HG03097 (cell line): ENCODE measurements at regions not wholly inside any gene's neighbourhood (a gene's known extent, or its start where the extent isn't known, plus 50 kb on each side); places are given as distances from the start of the nearest gene placed in this dataset.
"Not testable (repeated sequence)": the region's sequence is repeated elsewhere in the genome, so short reads cannot be mapped to it uniquely, and the experiment has no call there.

Source experiments
- ATAC-seq: cut with Tn5 transposase; IDR thresholded peaks from one replicate; pipeline ENCODE4 v1.9.1; 2021; ENCODE audit not compliant: unreplicated experiment, low FRiP score

- ATAC-seq = no peak
Measured at GRCh38 chr5:60519372-60519771, 180.6 kb downstream of the DEPDC1B start.

DNA sequence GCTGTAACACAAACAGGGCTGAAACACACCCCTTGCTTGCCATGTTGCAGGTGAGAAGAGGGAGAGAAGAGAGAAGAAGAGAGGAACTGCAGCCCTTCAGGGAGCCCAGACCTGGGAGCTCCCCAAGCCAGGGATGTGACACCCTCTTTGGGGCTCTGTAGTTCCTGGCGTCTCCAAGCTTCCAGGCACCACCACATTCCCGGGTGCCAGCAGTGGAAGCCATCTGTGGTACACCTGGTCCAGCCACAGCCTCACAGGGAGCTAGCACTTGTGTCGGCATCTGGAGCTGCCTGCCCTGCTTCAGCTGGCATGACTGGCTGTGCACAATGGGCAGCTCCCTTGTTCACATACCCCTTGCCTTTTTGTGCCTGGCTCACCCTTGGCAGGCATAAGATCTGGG lies 182.1 kb downstream of the DEPDC1B start:
- no peak for ATAC-seq

- no peak for ATAC-seq
Measured at GRCh38 chr5:60517094-60517694, 182.8 kb downstream of the DEPDC1B start.

DNA sequence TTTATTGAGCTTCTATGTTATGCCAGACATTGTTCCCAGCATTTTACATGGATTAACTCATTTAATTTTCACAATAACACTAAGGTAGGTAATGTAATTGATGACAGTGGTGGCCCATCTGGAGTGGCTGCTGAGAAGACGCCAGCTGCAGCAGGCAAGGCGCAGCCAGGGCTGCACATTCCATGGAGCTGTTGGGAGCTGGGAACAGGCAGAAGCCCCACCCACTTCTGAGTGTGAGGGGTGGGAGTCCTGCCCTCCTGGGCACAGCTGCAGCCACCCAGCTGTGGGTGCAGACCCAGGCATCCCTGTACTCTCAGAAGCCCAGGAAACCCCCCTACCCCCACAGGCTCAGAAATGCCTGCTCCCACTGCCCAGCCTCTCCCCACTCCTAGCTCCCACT lies 183.3 kb downstream of the DEPDC1B start:
- no peak for ATAC-seq

- ATAC-seq = no peak
Measured at GRCh38 chr5:60514152-60514551, 185.8 kb downstream of the DEPDC1B start.

DNA sequence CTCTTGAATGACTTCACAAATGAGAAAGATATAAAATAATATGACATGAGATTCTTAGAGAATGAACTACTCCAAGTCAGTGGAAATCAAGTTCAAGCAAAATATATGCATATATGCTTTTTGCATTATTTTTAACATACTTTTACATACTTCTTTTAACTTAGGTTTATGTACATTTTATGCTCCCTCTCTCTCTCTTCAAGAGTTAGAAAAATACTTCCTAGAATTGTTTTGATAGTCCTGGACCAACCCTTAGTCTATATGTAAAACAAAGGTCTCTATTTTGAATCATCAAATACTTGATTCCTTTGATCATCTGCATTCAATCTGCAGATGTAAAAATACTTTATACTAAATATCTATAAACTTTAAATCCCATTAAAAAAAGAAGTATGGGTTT lies 187.8 kb downstream of the DEPDC1B start:
- ATAC-seq = no peak

DNA sequence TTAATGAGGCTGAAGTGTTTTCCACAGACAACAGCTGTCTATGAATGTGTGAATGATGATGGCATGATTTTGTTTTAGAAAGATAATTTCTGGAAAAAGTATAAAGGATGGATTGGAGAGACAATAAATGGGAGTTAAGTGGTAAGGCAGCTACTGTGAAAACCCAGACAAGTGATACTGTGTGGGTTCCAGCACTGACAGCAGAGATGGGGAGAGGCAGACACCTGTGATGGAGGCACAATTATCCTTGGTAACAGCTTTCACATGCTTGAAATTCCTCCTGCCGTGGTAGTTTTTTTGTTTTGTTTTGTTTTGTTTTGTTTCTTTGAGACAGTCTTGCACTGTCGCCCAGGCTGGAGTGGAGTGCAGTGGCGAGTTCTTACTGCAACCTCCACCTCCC lies 189.3 kb downstream of the DEPDC1B start:
- ATAC-seq = no peak

DNA sequence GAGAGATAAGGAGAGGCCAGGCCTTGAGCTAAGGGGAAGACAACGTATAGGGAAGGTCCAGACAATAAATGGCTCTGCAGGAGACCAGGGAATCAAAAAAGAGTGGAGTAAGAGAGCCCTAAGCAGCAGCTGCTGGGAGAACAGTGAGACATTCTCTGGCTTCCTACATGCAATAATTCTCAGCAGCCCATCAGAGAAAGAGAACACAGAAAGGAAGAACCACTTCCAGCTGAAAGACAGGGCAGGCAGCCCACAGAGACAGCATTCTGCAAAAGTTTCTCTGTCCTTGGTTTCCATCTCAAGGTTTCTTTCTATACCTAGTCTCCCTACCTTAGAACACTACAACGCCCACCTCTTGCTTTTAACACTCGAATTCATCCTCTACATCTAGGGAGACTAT lies 189.9 kb downstream of the DEPDC1B start:
- ATAC-seq = no peak

GRCh38 chr5:60509519-60509918 lies 190.4 kb downstream of the DEPDC1B start:
- ATAC-seq = no peak

GRCh38 chr5:60507687-60508086 lies 192.3 kb downstream of the DEPDC1B start:
- ATAC-seq = no peak

DNA sequence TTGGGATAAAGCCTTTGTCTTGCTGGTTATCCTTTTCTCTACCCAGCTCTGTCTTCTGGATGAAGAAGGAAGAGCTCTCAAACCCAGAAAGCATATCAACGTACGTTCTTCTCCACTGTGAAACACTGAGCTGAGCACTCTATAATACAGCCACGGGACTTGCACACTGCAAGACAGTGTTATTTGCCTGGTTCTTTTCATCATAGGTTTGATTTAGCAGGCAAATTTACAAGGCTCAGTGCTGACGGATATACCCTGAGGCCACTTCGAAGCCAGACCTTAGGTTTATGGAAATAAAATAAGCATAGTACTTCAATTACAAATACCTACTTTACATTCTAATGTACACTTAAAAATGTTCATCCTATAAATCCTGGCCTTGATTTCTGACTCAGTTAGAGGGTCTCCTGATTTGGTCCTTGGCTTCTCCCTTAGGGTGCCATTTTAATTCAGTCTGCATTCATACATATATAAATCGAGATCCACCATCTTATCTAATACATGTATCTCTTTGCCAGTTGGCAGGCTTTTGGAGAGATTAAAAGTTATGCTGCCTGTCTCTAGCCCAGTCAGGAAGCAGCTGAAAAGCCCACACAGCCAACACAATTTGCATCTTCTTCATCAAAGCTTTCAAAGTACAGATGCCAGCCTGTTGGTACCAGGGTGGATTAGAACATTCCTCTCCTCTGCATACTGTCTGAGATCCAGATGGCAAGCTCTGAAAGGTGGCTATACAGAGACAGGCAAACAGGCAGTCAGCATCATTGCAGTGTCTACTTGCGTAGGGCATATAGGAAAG lies 194.4 kb downstream of the DEPDC1B start:
- ATAC-seq = no peak

GRCh38 chr5:60504342-60504741 lies 195.6 kb downstream of the DEPDC1B start:
- ATAC-seq = no peak

GRCh38 chr5:60503771-60504170 lies 196.2 kb downstream of the DEPDC1B start:
- no peak for ATAC-seq

- ATAC-seq = no peak
Measured at GRCh38 chr5:60497706-60498500, 202.1 kb downstream of the DEPDC1B start.

DNA sequence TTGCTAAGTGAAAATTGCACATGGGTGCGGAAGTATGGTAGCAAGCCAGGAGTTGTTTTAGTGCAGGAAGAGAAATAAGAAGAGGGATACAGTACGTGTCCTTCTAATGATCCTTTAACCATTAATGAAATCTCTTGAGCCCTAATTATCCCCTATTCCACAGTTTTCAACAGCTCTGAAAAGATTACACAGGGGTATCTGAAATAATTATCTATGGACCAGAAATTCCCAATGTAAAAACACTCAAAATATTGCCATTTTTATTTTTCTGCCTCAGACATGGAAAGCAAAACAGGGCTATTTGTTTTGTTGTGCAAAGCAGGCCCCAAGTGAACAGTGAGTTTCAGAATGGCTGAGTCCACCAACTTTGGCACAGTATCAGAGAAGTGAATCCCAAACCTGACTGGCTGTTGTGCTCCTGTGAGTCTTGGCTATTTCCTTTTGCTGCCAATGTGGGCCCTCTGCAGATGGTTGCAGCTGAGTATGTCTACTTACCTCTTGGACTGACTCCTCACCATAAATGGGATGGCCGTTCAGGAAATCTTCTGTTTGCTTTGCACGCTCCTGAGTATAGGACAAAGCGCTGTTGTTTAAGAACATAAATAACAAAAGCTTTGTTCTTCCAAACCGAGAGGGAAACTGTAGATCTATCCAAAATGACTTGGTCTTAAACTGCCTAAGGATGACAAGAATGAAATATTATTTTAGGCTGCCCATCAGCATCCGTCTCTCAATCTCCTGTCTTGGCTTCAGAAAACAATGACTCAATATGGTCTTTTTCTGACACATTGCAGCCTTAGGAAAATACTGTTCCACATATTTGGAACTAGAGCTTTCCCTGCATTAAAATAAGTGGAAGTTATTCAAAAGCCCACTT lies 204.1 kb downstream of the DEPDC1B start:
- no peak for ATAC-seq

DNA sequence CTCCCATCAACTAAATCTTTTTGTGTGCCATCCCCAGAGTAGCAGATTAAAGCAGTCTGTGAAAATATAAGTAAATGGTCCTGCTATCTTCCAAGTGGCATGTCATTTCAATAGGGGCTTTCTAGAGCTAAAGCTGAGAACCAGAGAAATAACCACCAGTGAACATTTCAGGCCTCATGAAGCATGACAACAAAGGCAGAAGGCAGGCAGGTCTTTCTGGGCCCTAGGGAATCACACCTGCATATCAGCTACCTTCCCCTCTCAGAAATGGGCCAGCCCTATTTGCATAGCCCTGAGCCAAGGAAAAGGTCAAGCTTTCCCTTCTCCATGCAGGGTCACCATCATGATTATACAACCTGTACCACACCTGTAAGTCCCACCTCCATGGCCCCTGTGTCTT lies 205.3 kb downstream of the DEPDC1B start:
- no peak for ATAC-seq

DNA sequence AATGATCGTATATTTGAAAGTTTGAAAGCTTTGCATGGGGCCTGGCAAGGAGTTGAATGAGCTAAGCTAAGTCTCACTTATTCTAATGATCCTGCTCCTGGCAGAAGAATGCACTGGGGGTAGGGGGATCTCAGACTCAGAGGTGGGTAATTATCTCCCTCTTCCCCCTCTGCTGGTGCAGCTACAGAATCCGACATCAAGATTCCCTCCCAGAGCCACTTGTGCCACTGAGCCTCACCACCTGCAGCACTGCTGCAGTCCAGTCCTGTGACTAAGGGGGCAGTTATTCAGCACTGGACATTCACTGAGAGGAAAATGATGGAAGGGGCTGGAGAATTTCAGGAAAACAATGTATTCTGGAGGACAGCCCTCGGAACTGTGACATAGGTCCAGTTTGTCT lies 205.8 kb downstream of the DEPDC1B start:
- ATAC-seq = no peak

GRCh38 chr5:60493372-60493771 lies 206.6 kb downstream of the DEPDC1B start:
- ATAC-seq = no peak

DNA sequence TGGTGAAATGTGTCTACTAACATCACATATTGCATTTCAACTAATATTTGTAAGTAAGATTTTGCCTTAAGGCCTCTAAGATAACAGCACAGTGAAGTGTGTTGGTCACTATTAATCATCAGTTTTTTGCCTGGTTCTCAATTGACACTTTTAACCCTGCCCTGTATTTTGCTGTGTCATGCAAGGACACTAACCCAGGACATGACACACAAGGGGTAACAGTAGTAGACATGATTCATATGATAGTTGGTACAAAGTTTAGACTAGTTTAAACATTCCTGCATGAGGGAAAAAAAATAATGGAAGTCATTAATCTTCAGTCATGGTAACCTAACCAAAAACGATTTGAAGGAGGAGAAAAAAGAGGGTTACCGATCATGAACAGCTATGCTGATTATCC lies 207.0 kb downstream of the DEPDC1B start:
- no peak for ATAC-seq

DNA sequence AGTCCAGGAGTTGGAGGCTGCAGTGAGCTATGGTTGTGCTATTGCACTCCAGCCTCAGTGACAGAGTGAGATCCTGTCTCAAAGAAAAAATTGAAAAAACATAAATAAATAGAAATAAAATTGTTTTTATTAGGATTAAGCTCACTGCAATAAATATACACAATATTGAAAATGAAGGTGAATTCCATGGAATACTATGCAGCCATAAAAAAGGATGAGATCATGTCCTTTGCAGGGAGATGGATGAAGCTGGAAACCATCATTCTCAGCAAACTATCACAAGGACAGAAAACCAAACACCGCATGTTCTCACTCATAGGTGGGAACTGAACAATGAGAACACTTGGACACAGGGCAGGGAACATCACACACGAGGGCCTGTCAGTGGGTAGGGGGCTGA lies 207.6 kb downstream of the DEPDC1B start:
- not testable (repeated sequence) for ATAC-seq
